Erythroblast (primary cell): ENCODE measurements at regions not wholly inside any gene's neighbourhood (a gene's known extent, or its start where the extent isn't known, plus 50 kb on each side); places are given as distances from the start of the nearest gene placed in this dataset.

Experiments
- GATA1 ChIP-seq: IDR thresholded peaks from 2 replicates; pipeline ENCODE4 v1.6.1; 2011; ENCODE audit warnings: low read depth, mild to moderate bottlenecking, control low read depth, low read length, moderate library complexity
- POLR2A ChIP-seq: IDR thresholded peaks from 2 replicates; pipeline ENCODE4 v1.6.1; 2011; ENCODE audit warnings: mild to moderate bottlenecking, low read length

DNA sequence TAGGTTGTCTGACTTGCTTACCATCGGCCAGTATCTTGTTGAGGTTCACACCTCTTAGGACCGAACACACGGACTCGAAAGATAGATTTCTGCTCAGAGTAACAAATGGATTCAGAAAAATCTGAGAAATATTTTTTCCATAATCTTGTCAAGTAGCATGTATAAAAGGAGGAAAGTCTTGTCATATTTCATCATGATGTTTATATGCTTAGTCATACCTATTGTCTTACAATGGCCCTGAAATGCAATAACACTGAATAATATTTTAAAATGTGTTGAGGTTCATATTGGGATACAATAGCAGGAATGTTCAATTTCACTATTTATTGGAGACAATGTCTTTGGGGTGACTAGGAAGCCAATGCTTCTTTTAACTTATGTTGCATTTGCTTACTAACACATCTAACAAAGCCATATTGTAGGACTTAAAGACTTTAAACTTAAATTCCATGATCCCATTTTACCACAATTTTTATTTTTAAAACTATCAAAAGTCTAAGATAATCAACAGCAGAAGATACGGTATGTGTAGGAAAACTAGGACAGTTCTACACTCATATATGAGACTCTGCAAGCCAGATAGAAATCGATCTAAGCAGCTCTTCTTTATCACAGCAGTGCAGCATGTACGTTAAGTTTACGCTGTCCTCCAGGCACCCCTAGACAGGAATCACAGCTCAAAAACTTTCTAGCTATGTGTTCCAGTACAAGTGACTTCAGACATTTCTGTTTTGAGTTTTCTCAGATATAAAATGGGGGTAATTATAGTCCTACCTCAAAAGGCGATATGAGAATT lies 135.7 kb upstream of the CAV2 start:
- no peak for TF ChIP-seq POLR2A
- no peak for TF ChIP-seq GATA1
